ENCODE measurements at regions not wholly inside any gene's neighbourhood (a gene's known extent, or its start where the extent isn't known, plus 50 kb on each side); places are given as distances from the start of the nearest gene placed in this dataset.

DNA sequence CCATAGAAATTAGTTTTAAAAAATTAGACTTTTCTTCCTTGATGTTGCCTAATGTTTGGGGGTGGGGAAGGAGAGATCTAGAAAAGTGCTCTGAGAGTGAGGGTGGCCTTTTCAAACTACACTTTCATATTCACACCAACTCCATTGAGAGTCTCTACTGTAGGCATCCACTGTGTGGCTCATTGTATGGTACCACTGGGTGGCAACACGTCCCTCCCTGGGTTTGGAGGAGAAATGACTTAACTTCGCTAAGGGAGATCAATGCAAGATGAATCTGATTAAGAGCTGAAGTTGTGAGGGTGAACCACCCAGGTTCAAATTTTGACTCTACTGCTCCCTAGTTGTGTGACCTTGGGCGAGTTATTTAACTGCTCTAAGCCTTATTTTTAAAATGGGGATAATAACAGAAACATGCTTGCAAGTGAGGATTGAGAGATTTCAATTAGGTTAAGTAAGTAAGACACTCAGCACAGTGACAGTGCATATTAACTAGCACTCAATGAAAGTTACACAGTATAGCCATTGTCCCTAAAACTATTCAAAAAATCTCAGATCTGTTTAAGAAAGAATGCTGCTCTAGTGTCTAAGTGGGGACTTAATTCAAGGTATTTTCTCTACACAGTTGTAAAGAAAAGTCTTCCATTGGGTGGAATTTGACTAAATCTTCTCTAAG is 193.5 kb upstream of the CNR1 start:
- Histone ChIP-seq H3K27ac (no peak overlapping the region), H3K9ac (ENCODE audit: insufficient read length) (no peak overlapping the region), H3K4me3 (no peak overlapping the region), H3K36me3 (ENCODE audit: insufficient read depth, low read length) (no peaks in the 10 kb centered on the region), H3K9me3 (ENCODE audit: low read depth, low read length) (no peaks in the 10 kb centered on the region)
- TF ChIP-seq POLR2AphosphoS5 (IDR thresholded peaks at IDR 0.05; ENCODE audit: borderline replicate concordance, low read depth, low read length), result no peak
- no peak for TF ChIP-seq EZH2 (IDR thresholded peaks at IDR 0.05)
- TF ChIP-seq FOXP2 (optimal IDR thresholded peaks at IDR 0.05; ENCODE audit: control extremely low read depth, extremely low read length, insufficient read depth), result no peak
- no peak for DNase-seq (ENCODE audit: low read depth, low spot score)

DNA sequence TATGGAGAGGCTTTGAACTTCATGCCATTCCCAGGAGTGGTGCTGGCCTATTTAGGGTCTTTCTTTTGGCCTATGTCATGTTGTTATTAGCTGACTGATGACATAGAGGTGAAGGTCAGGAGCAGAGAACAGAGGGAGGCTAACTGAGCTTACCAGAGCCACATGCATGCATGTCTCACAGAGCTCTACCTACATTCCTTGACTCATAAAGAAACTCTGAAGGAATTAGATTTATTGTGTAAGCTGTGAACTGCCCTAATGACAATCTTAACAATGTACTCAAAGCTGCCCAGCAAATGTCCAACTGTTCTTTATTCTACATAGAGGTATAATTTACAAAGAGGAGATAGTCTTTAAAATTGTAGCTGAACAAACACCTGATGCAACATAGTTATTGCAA is 192.7 kb upstream of the CNR1 start:
- TF ChIP-seq FOXP2 (optimal IDR thresholded peaks at IDR 0.05; ENCODE audit: control extremely low read depth, extremely low read length, insufficient read depth), result no peak
- TF ChIP-seq POLR2AphosphoS5 (IDR thresholded peaks at IDR 0.05; ENCODE audit: borderline replicate concordance, low read depth, low read length), result no peak
- Histone ChIP-seq H3K36me3 (ENCODE audit: insufficient read depth, low read length) (no peaks in the 10 kb centered on the region), H3K9ac (ENCODE audit: insufficient read length) (no peak overlapping the region), H3K4me3 (no peak overlapping the region), H3K9me3 (ENCODE audit: low read depth, low read length) (no peaks in the 10 kb centered on the region), H3K27ac (no peak overlapping the region)
- no peak for DNase-seq (ENCODE audit: low read depth, low spot score)

DNA sequence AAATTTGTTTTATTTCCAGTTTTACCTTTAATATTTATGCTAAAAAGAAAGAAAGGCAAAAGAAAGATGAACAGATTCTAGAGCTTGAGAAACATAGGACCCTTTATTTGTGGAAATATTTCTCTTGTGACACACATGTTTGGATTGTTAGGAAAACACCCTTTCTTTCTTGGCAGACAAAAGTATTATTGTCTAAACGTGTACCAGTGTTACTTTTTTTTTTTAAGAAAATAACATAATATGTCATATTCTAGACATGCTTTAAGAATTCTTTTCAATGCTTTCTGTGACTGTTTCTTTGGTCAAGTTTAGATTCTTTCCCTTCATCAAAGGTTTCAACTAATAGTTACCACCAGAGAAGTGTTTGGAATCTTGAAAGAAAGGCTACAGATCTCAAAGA is 183.4 kb upstream of the CNR1 start:
- Histone ChIP-seq H3K27ac (no peak overlapping the region), H3K4me3 (no peak overlapping the region), H3K36me3 (ENCODE audit: insufficient read depth, low read length) (no peaks in the 10 kb centered on the region), H3K9me3 (ENCODE audit: low read depth, low read length) (no peaks in the 10 kb centered on the region), H3K9ac (ENCODE audit: insufficient read length) (no peak overlapping the region)
- DNase-seq (ENCODE audit: low read depth, low spot score), result no peak
- no peak for TF ChIP-seq POLR2AphosphoS5 (IDR thresholded peaks at IDR 0.05; ENCODE audit: borderline replicate concordance, low read depth, low read length)
- TF ChIP-seq FOXP2 (optimal IDR thresholded peaks at IDR 0.05; ENCODE audit: control extremely low read depth, extremely low read length, insufficient read depth), result no peak
- no peak for TF ChIP-seq EZH2 (IDR thresholded peaks at IDR 0.05)

DNA sequence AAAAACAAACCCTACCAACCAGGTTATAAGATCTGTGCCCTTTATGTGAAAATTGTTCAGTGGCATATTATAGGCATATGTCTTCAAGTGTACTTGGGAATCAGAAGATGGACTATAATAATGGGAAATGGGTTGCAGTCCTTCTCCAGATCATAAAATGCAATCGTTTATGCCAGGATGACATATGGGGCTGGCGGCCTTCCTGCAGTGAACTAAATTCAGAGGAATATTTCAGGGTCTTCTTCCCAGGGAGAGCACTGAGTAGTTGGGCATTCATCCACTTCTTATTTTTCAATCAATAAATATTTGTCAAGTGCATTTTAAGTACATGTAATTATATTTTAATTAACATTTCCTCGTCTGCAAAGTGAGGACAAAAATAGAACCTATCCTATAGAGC is 176.2 kb upstream of the CNR1 start:
- Histone ChIP-seq H3K36me3 (ENCODE audit: insufficient read depth, low read length) (no peaks in the 10 kb centered on the region), H3K4me3 (no peak overlapping the region)
- no peak for DNase-seq (ENCODE audit: low read depth, low spot score)

DNA sequence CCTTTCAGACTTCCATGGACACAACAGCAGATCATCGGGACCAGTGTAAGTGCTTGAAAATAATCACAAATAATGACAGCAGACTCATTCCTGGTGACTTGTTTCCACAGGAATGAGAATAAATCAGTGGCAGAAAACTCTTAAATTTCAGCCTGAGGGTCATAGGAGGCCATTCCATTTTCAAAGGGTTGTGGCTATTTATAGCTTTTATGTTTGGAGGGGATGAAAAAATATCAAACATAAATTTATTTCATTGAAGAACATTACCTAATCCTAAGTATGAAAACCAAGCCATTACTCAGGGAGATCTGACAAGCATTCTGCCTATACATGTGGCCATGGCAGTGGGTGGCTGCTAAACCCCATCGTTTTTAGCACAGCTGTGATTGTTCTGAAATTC is 173.6 kb upstream of the CNR1 start:
- Histone ChIP-seq H3K9me3 (ENCODE audit: low read depth, low read length) (no peaks in the 10 kb centered on the region), H3K4me3 (no peak overlapping the region), H3K9ac (ENCODE audit: insufficient read length) (no peak overlapping the region), H3K27ac (no peak overlapping the region), H3K36me3 (ENCODE audit: insufficient read depth, low read length) (no peaks in the 10 kb centered on the region)
- TF ChIP-seq EZH2 (IDR thresholded peaks at IDR 0.05) (no peak), POLR2AphosphoS5 (IDR thresholded peaks at IDR 0.05; ENCODE audit: borderline replicate concordance, low read depth, low read length) (no peak), FOXP2 (optimal IDR thresholded peaks at IDR 0.05; ENCODE audit: control extremely low read depth, extremely low read length, insufficient read depth) (no peak)
- DNase-seq (ENCODE audit: low read depth, low spot score), result no peak

More for the DNA sequence above, 176.2 kb upstream of the CNR1 start:
- no peaks in the 10 kb centered on the region for H3K9me3 ChIP-seq (ENCODE audit: low read depth, low read length)
- no peak overlapping the region for H3K27ac ChIP-seq
- no peak overlapping the region for H3K9ac ChIP-seq (ENCODE audit: insufficient read length)
- TF ChIP-seq FOXP2 (optimal IDR thresholded peaks at IDR 0.05; ENCODE audit: control extremely low read depth, extremely low read length, insufficient read depth), result no peak
- no peak for TF ChIP-seq EZH2 (IDR thresholded peaks at IDR 0.05)
- no peak for TF ChIP-seq POLR2AphosphoS5 (IDR thresholded peaks at IDR 0.05; ENCODE audit: borderline replicate concordance, low read depth, low read length)

DNA sequence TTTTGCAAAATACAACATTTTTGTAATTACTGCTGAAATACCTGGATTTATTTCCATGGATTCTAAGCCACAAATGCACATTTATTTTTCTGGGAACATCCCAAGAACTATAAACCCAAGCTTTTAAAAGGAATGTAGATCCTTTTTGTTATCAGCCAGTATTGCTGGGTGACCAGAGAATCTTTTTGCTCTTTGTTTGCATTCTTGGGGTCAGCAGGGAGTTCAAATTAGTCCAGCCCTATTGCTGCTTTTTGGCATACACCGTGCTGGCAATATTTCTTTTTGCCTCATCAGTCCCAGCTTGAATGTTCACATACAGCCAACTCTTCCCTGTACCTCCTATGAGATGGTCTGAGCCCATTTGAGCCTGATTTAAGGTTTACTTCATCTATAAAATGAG is 155.2 kb upstream of the CNR1 start:
- H3K36me3 ChIP-seq (ENCODE audit: insufficient read depth, low read length), result no peaks in the 10 kb centered on the region
- no peak for TF ChIP-seq POLR2AphosphoS5 (IDR thresholded peaks at IDR 0.05; ENCODE audit: borderline replicate concordance, low read depth, low read length)
- TF ChIP-seq FOXP2 (optimal IDR thresholded peaks at IDR 0.05; ENCODE audit: control extremely low read depth, extremely low read length, insufficient read depth), result no peak
- TF ChIP-seq EZH2 (IDR thresholded peaks at IDR 0.05), result no peak

DNA sequence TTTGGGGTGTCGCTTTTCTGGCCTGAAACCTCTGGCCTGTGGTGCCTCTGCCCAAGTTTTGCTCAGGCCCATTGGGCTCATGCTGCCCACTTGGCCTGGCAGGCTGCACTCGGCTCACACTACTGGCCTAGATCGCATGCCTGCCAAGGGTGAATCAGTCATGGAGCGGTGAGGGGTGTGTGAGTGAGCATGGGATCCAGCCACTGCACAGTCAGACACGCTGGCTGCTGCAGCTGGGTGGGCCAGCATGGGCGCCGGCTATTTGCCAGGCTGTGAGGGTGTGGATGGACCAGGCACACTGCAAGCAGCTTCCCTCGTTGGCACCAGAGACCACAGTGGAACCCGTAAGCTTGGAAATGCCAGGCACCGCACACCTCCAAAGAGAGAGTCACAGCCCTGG is 145.4 kb upstream of the CNR1 start:
- Histone ChIP-seq H3K4me3 (no peak overlapping the region), H3K9me3 (ENCODE audit: low read depth, low read length) (no peaks in the 10 kb centered on the region), H3K27ac (no peak overlapping the region), H3K9ac (ENCODE audit: insufficient read length) (no peak overlapping the region), H3K36me3 (ENCODE audit: insufficient read depth, low read length) (no peaks in the 10 kb centered on the region)
- TF ChIP-seq EZH2 (IDR thresholded peaks at IDR 0.05) (no peak), POLR2AphosphoS5 (IDR thresholded peaks at IDR 0.05; ENCODE audit: borderline replicate concordance, low read depth, low read length) (no peak), FOXP2 (optimal IDR thresholded peaks at IDR 0.05; ENCODE audit: control extremely low read depth, extremely low read length, insufficient read depth) (no peak)
- DNase-seq (ENCODE audit: low read depth, low spot score), result no peak

More for the DNA sequence above, 155.2 kb upstream of the CNR1 start:
- no peak overlapping the region for H3K4me3 ChIP-seq
- DNase-seq (ENCODE audit: low read depth, low spot score), result no peak
- H3K9me3 ChIP-seq (ENCODE audit: low read depth, low read length), result no peaks in the 10 kb centered on the region
- H3K9ac ChIP-seq (ENCODE audit: insufficient read length), result no peak overlapping the region
- H3K27ac ChIP-seq, result no peak overlapping the region

DNA sequence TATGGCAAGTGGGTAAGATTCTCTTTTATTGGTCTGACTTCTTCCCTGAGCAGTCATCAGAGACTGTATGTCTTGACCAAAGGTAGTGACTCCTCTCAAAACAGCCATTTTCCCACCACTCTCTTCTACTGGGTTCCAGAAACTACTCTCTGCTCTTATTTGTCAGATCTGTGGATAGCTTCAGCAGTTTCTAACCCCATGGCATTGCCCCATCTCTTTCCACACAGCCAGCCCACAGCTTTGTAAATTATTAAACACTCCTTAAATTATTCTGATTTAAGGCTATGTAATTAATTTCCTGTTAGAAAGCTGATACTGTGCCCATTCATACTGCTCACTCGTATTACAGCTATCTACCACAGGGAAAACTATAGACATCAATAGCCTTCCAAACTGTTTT is 138.4 kb upstream of the CNR1 start:
- DNase-seq (ENCODE audit: low read depth, low spot score), result no peak
- Histone ChIP-seq H3K9ac (ENCODE audit: insufficient read length) (no peak overlapping the region), H3K9me3 (ENCODE audit: low read depth, low read length) (no peaks in the 10 kb centered on the region), H3K4me3 (no peak overlapping the region), H3K27ac (no peak overlapping the region), H3K36me3 (ENCODE audit: insufficient read depth, low read length) (no peaks in the 10 kb centered on the region)
- TF ChIP-seq EZH2 (IDR thresholded peaks at IDR 0.05) (no peak), FOXP2 (optimal IDR thresholded peaks at IDR 0.05; ENCODE audit: control extremely low read depth, extremely low read length, insufficient read depth) (no peak), POLR2AphosphoS5 (IDR thresholded peaks at IDR 0.05; ENCODE audit: borderline replicate concordance, low read depth, low read length) (no peak)

DNA sequence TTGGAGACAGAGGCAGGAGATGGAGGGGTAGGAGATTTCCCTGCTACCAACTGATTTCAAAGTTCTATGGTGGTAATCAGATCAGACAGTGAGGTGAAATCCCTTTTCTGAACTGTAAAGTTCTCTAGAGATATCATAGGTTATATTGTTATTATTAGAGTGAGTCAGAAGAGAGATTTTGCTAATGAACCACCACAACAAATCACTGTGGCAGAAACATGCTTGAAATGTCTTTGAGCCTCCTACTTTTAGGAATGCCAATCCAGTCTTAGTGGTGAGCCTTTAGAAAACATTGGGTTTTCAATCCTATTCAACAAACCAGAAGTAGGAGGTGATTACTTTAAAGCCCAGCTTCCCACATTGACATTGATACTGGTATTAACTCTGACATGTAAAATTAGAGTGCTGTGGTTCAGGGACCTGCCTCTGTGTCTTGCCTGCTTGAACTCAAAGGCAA is 136.7 kb upstream of the CNR1 start:
- no peaks in the 10 kb centered on the region for H3K36me3 ChIP-seq (ENCODE audit: insufficient read depth, low read length)
- no peak overlapping the region for H3K27ac ChIP-seq
- DNase-seq (ENCODE audit: low read depth, low spot score), result no peak
- no peak overlapping the region for H3K4me3 ChIP-seq
- H3K9me3 ChIP-seq (ENCODE audit: low read depth, low read length), result no peaks in the 10 kb centered on the region
- no peak for TF ChIP-seq FOXP2 (optimal IDR thresholded peaks at IDR 0.05; ENCODE audit: control extremely low read depth, extremely low read length, insufficient read depth)
- TF ChIP-seq EZH2 (IDR thresholded peaks at IDR 0.05), result no peak
- no peak for TF ChIP-seq POLR2AphosphoS5 (IDR thresholded peaks at IDR 0.05; ENCODE audit: borderline replicate concordance, low read depth, low read length)
- H3K9ac ChIP-seq (ENCODE audit: insufficient read length), result no peak overlapping the region
